ENCODE measurements at regions not wholly inside any gene's neighbourhood (a gene's known extent, or its start where the extent isn't known, plus 50 kb on each side); places are given as distances from the start of the nearest gene placed in this dataset.

DNA sequence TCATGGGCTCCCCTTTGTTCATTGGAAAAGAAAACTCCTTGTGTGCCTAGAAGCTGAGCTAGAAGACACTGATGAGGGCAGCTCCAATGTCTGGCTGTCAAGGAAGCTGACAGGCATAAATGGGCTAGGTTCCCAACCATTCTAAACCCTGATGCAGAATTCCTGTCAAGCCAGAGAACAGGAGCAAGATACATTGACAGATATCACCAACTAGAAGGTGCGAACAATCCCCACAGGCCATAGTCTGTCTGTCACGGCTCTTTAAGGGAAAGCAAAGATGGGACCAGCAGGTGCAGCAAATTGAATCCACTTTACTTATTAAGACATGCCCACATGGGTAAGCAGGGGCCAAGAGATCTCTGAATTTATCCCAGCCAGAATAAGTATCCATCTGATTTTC lies 617.9 kb upstream of the POT1 start:
- TF ChIP-seq, protein P1, sequence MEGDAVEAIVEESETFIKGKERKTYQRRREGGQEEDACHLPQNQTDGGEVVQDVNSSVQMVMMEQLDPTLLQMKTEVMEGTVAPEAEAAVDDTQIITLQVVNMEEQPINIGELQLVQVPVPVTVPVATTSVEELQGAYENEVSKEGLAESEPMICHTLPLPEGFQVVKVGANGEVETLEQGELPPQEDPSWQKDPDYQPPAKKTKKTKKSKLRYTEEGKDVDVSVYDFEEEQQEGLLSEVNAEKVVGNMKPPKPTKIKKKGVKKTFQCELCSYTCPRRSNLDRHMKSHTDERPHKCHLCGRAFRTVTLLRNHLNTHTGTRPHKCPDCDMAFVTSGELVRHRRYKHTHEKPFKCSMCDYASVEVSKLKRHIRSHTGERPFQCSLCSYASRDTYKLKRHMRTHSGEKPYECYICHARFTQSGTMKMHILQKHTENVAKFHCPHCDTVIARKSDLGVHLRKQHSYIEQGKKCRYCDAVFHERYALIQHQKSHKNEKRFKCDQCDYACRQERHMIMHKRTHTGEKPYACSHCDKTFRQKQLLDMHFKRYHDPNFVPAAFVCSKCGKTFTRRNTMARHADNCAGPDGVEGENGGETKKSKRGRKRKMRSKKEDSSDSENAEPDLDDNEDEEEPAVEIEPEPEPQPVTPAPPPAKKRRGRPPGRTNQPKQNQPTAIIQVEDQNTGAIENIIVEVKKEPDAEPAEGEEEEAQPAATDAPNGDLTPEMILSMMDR (IDR thresholded peaks at IDR 0.05 in 4 of 5, conservative IDR thresholded peaks at IDR 0.05 in 1 of 5): no peak
- TF ChIP-seq POLR2A (IDR thresholded peaks at IDR 0.05): no peak

Measured in gastrocnemius medialis (tissue), 4 donors.